CD4-positive, alpha-beta T cell treated with Interleukin-17A for 4 hours (primary cell): ENCODE measurements at regions not wholly inside any gene's neighbourhood (a gene's known extent, or its start where the extent isn't known, plus 50 kb on each side); places are given as distances from the start of the nearest gene placed in this dataset.

Experiments used
- DNase-seq: peaks from one replicate; pipeline ENCODE4 v3.0.0-alpha.2; 2020; ENCODE audit warnings: mixed read lengths

GRCh38 chr13:40318366-40318765 lies 348.1 kb downstream of the FOXO1 start:
- DNase-seq, result peak; percentile 16

DNA sequence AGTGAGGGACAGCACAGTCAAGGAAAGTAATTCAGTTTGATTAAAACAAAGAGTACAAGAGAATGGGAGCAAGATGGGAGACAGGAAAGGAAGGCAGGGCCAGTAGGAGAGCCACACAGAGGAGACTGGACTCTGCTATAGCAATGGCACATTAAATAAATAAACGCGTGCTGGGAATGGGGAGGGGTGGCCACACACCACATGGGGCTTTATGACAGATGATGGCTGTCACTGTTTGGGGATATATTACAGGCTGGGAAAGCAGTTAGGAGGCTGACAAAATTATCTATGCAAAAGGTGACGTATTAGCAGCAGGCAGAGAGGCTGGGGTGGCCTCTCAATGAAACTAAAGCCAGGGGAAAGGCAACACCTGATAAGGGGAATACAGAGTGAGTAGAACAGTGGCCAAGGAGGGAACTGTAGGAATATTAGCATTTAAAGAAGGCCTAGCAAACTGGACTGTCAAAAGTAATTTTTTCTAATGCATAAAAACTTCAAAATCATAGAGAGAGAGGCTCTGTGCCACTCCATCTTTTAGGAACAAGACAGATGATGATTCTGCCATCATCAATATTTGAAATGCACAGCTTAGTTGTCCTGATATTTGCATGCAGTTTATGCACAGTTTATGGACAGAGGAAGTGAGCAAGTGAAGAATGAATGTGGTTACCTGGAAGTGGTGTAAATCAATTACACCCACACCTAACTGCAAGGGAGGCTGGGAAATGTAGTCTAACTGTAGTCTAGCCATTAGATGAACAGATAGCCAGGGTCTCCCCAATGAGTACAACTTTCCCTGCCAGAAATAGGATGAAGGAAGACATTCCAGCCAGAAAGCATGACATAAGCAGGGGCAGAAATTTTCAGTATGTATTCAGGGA lies 346.5 kb downstream of the FOXO1 start:
- DNase-seq, result no peak

- DNase-seq, result no peak
Measured at GRCh38 chr13:40328091-40328490, 338.4 kb downstream of the FOXO1 start.

DNA sequence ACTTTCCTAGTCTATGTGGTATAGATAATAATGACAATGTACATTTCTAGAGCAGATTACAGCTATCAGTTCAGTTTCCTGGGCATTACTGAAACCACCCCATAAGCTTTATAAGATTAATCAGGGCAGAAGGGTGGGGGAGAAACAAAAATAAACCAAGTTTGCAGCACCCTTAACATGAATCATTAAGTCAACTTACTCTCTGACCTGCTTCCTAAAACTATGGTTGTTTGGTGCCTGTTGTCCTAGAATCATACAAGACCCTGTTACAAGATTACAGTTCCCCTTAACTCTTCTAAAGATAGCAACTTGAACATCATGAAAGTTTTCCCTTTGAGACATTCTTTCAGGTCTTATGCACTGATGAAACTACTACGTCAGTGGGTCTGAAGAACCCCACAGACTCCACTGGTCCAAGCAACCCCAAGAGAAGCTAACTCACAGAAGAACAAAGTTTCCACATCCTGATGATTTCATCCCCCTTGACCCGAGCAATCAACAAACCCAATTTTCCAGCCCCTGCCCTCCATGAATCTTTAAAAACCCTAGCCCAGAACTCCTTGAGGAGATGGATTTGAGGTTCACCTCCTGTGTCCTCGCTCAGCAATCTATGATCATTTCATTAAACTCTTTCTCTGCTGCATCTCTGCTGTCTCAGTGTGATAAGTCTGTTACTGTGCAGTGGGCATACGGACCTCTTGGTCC lies 336.5 kb downstream of the FOXO1 start:
- DNase-seq, result no peak

- no peak for DNase-seq
Measured at GRCh38 chr13:40330950-40331349, 335.5 kb downstream of the FOXO1 start.

DNA sequence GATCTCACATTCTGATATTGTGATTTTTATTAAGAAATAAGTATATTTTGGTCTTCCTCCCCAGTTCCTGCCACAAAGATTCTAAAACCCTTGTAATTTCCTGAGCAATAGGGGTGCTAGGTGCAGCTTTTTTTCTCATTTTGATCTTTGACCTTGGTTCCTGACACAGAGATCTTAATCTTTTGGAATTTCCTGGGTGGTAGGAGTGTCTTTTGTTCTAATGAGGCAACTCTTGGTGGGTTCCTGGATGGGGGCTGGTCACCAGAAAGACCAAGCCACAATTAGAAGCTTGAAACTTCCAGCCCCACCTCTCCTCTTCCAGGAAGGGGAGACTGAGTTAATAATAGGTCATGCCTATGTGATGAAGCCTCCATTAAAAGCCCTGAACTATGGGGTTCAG lies 334.6 kb downstream of the FOXO1 start:
- no peak for DNase-seq

GRCh38 chr13:40333226-40333625 lies 333.2 kb downstream of the FOXO1 start:
- no peak for DNase-seq

DNA sequence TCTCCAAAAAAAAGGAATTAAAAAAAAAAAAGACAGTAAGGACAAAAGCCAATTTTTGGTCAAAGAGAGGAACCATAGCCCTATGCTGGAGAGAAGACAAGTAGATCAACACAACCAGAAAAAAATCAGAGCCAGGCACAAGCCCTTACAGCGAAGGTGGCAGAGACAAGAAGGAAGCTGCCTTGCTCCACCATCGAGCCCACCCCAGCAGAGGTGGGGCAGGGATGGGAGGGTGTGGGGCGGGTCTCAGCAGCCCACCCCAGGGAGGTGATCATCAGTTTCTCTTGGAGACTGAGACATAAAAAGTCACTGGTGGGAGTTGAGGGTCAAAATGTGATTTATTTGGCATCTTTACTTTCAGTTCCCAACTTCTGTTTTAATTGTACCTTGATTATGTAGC lies 332.4 kb downstream of the FOXO1 start:
- DNase-seq, result no peak

- no peak for DNase-seq
Measured at GRCh38 chr13:40334616-40335015, 331.8 kb downstream of the FOXO1 start.

DNA sequence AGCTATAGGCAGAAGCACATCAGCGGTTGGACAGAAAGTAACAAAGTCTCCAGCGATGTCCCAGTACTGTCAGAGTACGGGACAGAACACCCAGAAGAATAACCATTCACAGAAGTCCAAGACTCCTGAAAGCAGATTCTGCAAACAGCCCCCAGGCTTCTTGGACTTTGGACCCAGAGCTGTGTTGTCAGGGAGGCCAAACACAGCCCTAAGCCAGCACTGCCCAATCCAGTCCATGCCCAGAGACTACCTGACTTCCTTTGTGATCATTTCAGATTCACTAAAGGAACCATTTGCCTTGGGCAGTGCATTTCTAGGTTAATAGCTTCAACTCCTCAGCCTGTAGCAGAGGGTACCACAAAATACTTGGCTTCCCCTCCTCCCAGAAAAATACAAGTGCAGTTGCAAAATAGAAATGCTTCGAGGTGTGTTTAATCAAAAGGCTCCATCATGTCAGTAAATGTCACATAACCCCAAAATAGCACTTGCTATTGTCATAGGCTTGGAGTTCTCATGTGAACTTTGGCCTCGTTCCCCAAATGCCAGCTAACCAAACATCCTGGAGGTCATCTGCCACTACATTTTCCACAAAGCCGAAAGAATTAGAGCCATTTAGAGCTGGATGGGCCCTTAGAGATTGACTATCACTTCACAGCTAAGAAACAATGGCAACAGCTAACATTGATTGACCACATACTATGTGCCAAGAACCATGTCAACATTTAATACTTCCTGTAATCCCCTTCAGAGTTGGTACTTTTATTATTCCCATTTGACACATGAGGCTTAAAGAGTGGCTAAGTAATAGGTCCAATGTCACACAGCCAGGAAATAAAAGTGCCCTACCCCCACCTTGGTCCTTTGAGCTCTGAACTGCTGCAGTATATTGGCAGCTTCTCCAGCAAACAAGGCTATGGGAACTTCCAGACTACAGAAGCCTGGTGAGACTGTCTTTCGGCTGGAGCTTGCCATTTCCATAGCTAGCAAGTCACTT lies 329.9 kb downstream of the FOXO1 start:
- peak; percentile 30 for DNase-seq

- DNase-seq, result no peak
Measured at GRCh38 chr13:40337651-40338050, 328.8 kb downstream of the FOXO1 start.

GRCh38 chr13:40338217-40338616 lies 328.2 kb downstream of the FOXO1 start:
- DNase-seq, result no peak

DNA sequence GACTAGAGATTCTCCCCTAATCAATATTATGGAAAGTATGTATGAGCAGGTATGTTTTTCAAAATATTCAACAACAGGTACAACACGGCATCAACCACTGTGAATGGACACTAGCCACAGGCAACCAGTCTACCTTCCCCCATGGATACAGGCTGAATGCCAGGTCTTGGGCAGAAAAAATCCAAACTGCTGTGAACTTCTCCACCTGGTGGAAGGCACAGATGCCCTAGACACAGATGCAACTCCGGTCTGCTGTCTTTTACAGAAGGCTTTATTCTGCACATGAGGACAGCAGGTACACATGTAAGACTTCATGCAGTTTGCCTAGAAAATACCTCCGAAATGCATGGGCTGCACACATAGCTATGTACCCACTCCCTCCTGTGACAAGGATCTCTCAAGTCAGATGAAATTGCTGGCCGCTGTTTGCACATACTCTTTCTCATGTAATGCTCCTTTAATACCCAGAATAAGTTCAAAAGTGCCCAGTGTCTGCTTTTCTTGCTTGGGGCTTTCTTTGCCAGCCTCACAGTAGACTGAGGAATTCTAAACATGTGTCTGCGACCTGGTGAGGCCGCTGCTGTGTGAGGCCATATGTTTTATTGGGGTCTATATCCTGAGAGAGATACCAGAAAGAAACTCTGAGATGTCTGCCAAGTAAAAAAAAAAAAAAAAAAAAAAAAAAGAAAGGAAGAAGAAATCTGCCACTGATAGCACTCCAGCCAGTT lies 325.9 kb downstream of the FOXO1 start:
- DNase-seq, result no peak

DNA sequence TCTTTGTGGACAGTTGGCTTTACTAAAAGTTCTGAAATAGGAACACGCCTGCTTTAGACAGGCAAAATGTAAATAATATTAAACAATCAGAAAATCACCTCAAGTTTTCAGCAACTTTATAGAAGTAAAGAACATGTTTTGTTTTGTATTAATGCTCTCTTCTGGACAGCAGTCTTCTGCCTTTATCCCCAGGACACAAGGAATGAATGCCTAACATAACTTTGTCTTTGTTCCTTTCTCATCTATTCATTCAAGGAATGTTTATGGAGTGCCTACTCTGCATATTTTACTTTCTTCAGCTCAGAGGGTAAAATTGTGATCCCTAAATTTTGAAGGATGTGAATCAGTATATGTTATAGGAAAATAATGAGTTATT lies 325.4 kb downstream of the FOXO1 start:
- DNase-seq, result no peak

DNA sequence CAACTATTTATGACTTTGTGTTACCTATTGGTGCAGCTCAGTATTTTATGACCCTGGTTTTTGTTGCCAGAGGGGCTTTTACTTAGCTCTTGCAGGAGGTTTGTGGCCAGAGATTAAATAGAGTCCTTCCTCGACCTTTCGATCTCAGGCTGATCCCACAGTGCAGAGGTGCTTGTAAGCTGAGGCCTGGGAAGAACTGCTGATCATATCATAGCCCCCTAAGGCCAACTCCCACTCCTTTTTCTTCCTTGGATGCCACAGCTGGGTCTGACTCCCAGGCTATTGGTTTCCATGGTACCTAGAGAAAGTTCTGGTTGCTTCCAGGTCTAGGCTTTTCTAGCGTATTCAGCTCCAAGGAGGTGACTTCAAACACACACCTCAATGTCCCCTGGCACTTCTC lies 324.9 kb downstream of the FOXO1 start:
- no peak for DNase-seq

- no peak for DNase-seq
Measured at GRCh38 chr13:40342461-40342860, 324.0 kb downstream of the FOXO1 start.

DNA sequence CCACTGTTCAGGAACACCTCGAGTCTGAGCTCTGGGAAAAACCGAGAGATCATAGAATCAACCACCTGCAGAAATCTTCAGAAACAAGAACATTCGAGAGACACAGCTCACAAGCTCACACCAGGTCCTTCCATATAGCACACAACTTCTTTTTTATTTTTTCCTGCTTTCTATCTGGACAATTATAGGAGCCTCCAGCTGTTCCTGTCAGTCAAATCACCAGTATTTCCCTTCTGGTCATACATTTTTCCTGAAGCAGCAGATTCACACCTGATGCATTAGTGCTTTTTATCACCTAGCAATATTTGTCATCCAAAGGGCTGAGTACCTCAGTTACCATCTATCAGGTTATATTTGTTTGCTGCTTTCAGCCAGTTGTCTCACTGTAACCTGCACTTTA lies 323.5 kb downstream of the FOXO1 start:
- DNase-seq, result no peak

GRCh38 chr13:40343550-40344269 lies 322.7 kb downstream of the FOXO1 start:
- DNase-seq, result no peak

GRCh38 chr13:40344270-40345148 lies 321.9 kb downstream of the FOXO1 start:
- DNase-seq, result no peak

GRCh38 chr13:40345149-40345514 lies 321.3 kb downstream of the FOXO1 start:
- DNase-seq, result no peak
